ENCODE measurements at regions not wholly inside any gene's neighbourhood (a gene's known extent, or its start where the extent isn't known, plus 50 kb on each side); places are given as distances from the start of the nearest gene placed in this dataset.

DNA sequence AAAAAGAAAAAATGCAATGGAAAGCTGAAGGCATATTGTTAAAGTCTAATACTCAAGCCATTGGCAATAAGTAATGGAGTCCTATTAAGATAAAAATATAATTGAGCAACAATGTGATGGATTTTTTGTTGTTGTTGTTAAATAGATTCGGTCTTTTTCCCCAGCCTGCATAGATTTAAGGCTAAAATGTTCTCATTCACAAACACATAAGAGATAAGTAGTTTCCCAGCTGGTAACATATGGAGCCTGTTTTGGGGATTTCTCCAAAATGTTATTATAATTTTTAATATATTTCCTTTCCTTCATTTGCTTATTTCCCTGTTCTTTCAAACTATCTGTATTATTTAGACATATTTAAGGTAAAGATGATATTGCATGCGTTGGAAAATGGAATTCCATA lies 1149.1 kb upstream of the PRR20A start:
- Histone ChIP-seq H3K4me1 (no peaks in the 10 kb centered on the region), H3K4me3 (no peak overlapping the region), H3K36me3 (no peaks in the 10 kb centered on the region), H3K27ac (no peak overlapping the region), H3K27me3 (replicated peaks in 1 of 7) (no peaks in the 10 kb centered on the region), H3K9me3 (peaks cover 0 to 24% (median 14%) of the 10 kb centered on the region in 8 donors)
- TF ChIP-seq POLR2AphosphoS5 (IDR thresholded peaks at IDR 0.05) = no peak
- TF ChIP-seq POLR2A (IDR thresholded peaks at IDR 0.05) = no peak
- TF ChIP-seq, protein P1, sequence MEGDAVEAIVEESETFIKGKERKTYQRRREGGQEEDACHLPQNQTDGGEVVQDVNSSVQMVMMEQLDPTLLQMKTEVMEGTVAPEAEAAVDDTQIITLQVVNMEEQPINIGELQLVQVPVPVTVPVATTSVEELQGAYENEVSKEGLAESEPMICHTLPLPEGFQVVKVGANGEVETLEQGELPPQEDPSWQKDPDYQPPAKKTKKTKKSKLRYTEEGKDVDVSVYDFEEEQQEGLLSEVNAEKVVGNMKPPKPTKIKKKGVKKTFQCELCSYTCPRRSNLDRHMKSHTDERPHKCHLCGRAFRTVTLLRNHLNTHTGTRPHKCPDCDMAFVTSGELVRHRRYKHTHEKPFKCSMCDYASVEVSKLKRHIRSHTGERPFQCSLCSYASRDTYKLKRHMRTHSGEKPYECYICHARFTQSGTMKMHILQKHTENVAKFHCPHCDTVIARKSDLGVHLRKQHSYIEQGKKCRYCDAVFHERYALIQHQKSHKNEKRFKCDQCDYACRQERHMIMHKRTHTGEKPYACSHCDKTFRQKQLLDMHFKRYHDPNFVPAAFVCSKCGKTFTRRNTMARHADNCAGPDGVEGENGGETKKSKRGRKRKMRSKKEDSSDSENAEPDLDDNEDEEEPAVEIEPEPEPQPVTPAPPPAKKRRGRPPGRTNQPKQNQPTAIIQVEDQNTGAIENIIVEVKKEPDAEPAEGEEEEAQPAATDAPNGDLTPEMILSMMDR (IDR thresholded peaks at IDR 0.05 in 8 of 11, conservative IDR thresholded peaks at IDR 0.05 in 3 of 11) = no peak
- DNase-seq = no peak
- intact Hi-C loops (cut with DNase I; ENCODE audit: low total_unique reads) = no loop called here
- WGBS, 5 donors = 66 to 83% (median 71%) methylated on average over 2 of the region's 2 CpGs

DNA sequence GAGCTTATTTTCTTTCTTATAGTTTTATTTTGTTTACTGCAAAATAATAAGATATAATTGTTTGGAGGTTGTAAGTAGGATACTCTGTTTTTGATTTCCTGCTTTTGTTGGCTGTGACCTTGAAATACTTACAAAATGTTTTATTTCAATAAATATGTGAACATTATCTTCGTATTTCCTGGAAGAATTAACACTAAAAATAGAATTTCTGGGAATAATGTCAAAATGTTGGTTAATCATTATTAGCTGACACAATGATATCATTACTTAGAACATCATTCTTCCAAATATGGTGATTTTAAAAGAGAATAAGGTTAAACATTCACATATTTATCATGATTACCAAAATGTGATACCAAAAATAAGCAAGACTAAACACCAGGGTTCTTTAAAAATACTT lies 1148.6 kb upstream of the PRR20A start:
- Histone ChIP-seq H3K27me3 (replicated peaks in 1 of 7) (no peaks in the 10 kb centered on the region), H3K27ac (no peak overlapping the region), H3K36me3 (no peaks in the 10 kb centered on the region), H3K9me3 (peaks cover 0 to 22% (median 9%) of the 10 kb centered on the region in 8 donors), H3K4me3 (no peak overlapping the region), H3K4me1 (no peaks in the 10 kb centered on the region)
- no peak for TF ChIP-seq POLR2A (IDR thresholded peaks at IDR 0.05)
- TF ChIP-seq POLR2AphosphoS5 (IDR thresholded peaks at IDR 0.05) = no peak
- TF ChIP-seq, protein P1 (IDR thresholded peaks at IDR 0.05 in 8 of 11, conservative IDR thresholded peaks at IDR 0.05 in 3 of 11) = no peak
- no peak for DNase-seq
- intact Hi-C loops (cut with DNase I; ENCODE audit: low total_unique reads) = no loop called here
- 10 to 32% (median 23%) methylated on average over 1 of the region's 1 CpG for WGBS, 5 donors

DNA sequence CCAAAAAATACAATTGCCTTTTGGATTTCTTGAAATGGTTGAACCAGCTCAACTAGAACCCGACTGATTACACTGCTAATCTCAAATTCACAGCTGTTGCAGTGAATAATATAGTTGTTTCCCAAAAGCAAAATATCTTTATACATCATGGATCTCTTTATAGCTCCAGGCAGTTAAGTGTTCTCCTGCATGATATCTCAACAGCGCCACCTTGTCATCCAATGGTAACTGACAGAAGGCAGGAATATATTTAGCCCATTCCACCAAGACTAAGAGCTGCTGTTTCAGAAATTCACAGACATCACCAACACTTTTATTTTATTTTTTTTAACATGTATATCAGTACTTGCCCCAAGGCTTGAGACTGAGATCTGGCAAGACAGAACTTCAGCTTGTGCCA lies 1141.0 kb upstream of the PRR20A start:
- TF ChIP-seq POLR2A (IDR thresholded peaks at IDR 0.05) (no peak), POLR2AphosphoS5 (IDR thresholded peaks at IDR 0.05) (no peak)
- TF ChIP-seq, protein P1 (IDR thresholded peaks at IDR 0.05 in 8 of 11, conservative IDR thresholded peaks at IDR 0.05 in 3 of 11) = no peak

DNA sequence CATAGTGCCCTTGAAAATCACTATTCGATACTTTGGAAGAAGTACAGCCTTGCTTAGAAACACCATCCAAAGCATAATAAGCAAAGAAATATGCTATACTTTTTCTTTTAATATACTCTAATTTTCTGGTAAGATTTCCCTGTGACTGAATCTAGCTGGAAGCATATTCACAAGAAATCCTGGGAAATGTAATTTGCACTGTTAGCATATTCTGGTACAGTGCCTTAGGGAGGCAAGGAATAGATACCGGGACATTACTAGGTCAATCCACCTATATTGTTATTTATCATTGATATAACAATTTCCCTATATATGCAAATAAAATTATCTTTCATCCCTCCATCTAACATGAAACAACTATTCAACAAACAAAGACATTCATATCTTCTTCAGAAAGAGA lies 1131.3 kb upstream of the PRR20A start:
- intact Hi-C loops (cut with DNase I; ENCODE audit: low total_unique reads) = no loop called here
- 86 to 98% (median 96%) methylated on average over 2 of the region's 2 CpGs for WGBS, 5 donors

More for the DNA sequence above, 1141.0 kb upstream of the PRR20A start:
- Histone ChIP-seq H3K36me3 (no peaks in the 10 kb centered on the region), H3K9me3 (peaks cover 0 to 55% (median 13%) of the 10 kb centered on the region in 8 donors), H3K4me1 (no peaks in the 10 kb centered on the region), H3K4me3 (no peak overlapping the region), H3K27me3 (replicated peaks in 1 of 7) (no peaks in the 10 kb centered on the region), H3K27ac (no peak overlapping the region)
- no peak for DNase-seq
- WGBS, 5 donors = 70 to 87% (median 80%) methylated on average over 2 of the region's 2 CpGs
- intact Hi-C loops (cut with DNase I; ENCODE audit: low total_unique reads) = no loop called here

More for the DNA sequence above, 1131.3 kb upstream of the PRR20A start:
- no peak overlapping the region for H3K27ac ChIP-seq
- H3K27me3 ChIP-seq (replicated peaks in 1 of 7) = no peaks in the 10 kb centered on the region
- H3K4me1 ChIP-seq = no peaks in the 10 kb centered on the region
- H3K36me3 ChIP-seq = no peaks in the 10 kb centered on the region
- DNase-seq = no peak
- TF ChIP-seq, protein P1 (IDR thresholded peaks at IDR 0.05 in 8 of 11, conservative IDR thresholded peaks at IDR 0.05 in 3 of 11) = no peak
- TF ChIP-seq POLR2AphosphoS5 (IDR thresholded peaks at IDR 0.05) = no peak
- TF ChIP-seq POLR2A (IDR thresholded peaks at IDR 0.05) = no peak
- no peak overlapping the region for H3K4me3 ChIP-seq
- H3K9me3 ChIP-seq = peaks cover 0 to 23% (median 5%) of the 10 kb centered on the region in 8 donors

Measured in spleen (tissue), 11 donors.